GM12873 (cell line): ENCODE measurements at regions not wholly inside any gene's neighbourhood (a gene's known extent, or its start where the extent isn't known, plus 50 kb on each side); places are given as distances from the start of the nearest gene placed in this dataset.

Source experiments
- TF ChIP-seq, protein P1 (sequence below): IDR thresholded peaks from 2 replicates; pipeline ENCODE4 v1.5.1; 2012; ENCODE audit warnings: low read depth, mild to moderate bottlenecking, moderate library complexity, low read length, control low read depth; ENCODE audit not compliant: insufficient read depth; ENCODE audit errors: missing control alignments

DNA sequence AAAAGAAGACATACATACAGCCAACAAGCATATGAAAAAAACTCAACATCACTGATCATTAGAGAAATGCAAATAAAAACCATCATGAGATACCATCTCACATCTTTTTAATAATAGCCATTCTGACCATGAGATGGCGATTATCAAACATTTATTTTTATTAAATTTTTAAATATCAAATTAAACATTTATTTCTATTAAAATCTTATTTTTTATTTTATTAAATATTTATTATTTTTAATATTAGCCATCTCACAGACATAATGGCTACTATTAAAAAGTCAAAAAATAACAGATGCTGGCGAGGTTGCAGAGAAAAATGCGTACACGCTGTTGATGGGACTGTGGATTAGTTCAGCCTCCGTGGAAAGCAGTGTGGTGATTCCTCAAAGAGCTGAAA, 264.8 kb upstream of the TENM4 start:
- TF ChIP-seq, protein P1, sequence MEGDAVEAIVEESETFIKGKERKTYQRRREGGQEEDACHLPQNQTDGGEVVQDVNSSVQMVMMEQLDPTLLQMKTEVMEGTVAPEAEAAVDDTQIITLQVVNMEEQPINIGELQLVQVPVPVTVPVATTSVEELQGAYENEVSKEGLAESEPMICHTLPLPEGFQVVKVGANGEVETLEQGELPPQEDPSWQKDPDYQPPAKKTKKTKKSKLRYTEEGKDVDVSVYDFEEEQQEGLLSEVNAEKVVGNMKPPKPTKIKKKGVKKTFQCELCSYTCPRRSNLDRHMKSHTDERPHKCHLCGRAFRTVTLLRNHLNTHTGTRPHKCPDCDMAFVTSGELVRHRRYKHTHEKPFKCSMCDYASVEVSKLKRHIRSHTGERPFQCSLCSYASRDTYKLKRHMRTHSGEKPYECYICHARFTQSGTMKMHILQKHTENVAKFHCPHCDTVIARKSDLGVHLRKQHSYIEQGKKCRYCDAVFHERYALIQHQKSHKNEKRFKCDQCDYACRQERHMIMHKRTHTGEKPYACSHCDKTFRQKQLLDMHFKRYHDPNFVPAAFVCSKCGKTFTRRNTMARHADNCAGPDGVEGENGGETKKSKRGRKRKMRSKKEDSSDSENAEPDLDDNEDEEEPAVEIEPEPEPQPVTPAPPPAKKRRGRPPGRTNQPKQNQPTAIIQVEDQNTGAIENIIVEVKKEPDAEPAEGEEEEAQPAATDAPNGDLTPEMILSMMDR, result no peak

DNA sequence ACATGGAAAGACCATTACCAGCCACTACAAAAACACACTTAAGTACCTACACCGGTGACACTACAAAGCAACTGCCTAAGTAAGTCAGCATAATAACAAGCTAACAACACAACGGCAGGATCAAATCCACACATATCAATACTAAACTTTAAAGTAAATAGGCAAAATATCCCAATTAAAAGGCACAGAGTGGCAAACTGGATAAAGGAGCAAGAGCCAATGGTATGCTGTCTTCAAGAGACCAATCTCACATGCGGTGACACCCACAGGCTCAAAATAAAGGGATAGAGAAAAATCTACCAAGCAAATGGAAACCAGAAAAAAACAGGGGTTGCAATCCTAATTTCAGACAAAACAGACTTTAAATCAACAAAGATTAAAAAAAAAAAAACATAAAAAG, 261.5 kb upstream of the TENM4 start:
- TF ChIP-seq, protein P1, result no peak

DNA sequence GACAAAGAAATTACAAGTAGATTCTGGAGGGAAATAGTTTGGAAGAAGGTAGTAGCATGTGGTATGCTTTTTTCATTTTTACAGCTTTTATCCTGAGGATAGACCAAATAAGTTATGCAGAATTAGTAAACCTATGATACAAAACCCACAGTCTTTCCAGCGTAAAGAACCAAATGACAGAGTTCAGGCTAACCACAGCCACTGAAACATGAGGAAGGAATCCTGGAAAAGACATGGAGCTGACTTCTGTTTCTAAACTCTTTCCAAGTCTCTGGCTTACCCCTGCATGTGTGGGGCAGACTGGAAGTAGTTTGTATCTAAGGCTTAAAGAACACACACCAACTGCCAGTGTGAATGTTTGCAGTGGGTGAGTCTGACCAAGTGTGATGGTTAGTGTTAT, 258.4 kb upstream of the TENM4 start:
- TF ChIP-seq, protein P1, result no peak

DNA sequence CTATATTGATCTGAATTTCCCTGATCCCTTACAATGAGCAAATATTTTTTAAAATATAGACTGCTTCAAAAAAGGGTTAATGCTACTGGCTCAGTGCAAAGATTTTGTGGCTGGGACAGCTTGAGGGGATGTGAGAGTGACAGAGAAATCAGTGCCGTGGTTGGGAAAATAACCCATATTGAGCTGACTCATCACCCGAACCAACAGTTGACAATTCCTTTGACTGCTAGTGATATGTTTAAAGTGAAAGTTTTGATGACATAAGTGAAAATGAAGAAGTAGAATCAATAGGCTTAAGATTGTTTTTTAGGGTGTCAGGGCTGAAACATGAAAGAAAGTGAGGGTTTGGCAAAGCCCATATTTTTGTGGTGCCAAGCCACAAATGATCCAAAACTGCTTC, 257.1 kb upstream of the TENM4 start:
- TF ChIP-seq, protein P1, result no peak

DNA sequence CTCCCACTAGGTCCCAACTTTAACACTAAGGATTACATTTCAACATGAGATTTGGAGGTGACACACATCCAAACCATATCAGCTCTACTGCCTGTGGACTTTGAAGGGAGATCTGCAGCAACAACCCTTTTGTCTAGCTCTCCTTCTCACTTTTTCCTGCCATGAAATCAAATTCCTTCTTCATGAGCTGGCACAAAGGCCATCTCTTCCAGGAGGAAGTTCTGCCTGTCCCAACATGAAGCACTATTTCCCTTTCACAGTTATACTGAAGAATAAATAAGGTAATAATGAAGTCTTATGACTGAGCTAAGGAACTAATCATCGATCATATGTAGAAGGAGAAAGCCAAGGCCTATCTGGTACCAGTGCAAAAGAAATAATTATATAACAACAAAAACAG, 253.5 kb upstream of the TENM4 start:
- TF ChIP-seq, protein P1, result no peak

DNA sequence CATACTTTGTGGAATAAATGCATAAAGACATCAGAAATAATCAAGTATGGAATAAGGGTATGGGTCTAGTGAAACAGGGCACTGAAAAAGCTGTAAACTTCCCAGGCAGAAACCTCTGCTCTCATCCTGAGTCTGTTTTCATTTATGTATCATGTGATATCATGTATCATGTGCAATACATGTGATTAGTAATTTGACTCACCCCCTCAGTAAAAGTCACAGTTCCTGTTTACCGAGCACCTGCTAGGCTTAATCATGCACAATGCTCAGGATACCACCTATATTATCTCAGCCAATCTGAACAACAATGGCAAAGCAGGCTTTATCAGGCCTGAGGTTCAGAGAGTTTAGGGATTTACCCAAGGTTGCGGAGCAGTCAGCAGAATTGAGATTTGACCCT, 250.6 kb upstream of the TENM4 start:
- TF ChIP-seq, protein P1, result no peak

DNA sequence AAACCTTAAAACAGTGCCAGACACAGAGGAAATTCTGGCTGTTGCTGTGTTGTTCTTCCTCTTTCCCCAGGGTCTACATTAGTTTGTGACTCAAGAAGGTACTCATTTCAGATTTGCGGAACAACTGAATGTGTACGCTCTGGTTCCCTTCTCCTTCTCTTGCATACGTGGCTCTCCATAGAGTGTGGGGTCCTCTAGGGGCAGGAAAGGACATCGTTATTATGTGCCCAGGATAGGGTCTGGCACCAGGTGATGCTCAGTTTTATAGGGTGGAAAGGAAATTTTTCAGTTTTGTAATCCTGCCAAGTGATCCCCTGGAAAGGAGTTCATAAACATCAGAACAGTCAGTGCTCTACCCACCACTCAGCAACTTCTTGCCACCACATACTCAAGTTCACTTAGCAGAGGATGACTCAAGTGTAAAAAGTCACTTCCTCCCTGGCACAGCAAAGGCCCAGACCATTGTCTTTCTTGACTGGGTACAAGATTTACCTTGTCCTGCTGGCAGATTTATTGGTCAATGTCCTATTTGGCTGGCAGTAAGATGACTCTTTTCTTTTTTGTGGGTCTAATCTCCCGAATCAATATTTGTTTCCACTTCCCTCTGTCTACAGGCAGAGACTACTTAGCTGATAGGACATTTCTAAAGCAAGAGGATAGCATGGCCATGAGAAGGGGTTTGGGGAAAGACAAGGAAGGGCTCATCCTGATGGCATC, 246.0 kb upstream of the TENM4 start:
- TF ChIP-seq, protein P1, result no peak

DNA sequence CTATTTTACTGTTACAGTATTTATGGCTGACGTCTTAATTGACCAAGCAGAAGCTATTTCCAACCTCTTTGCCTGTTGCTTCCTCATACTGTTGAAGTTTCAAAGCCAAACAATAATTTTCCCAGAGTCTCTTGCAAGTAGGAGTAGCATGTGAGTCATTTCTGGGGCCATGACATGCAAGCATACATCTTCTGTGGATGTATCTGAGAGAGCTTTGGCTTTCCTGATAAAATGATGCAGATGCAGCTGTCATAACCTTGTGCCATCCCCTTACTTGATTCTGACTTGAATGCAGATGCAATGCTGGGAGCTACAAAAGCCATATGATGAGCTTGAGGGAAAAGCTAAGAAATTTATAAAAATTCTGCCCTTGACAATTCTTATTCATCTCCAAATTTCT, 243.1 kb upstream of the TENM4 start:
- TF ChIP-seq, protein P1, result no peak
